Endothelial cell of umbilical vein (primary cell): ENCODE measurements at regions not wholly inside any gene's neighbourhood (a gene's known extent, or its start where the extent isn't known, plus 50 kb on each side); places are given as distances from the start of the nearest gene placed in this dataset.

Experiments used
- EZH2 ChIP-seq: IDR thresholded peaks from 2 replicates; pipeline ENCODE4 v1.6.1; 2012; ENCODE audit warnings: borderline replicate concordance, low read depth, mild to moderate bottlenecking, moderate library complexity, low read length, inconsistent platforms; ENCODE audit not compliant: severe bottlenecking
- FOS ChIP-seq: IDR thresholded peaks from 2 replicates; pipeline ENCODE4 v1.6.1; 2011; ENCODE audit warnings: mild to moderate bottlenecking, low read length, moderate library complexity, borderline replicate concordance; ENCODE audit not compliant: insufficient read depth
- GATA2 ChIP-seq: IDR thresholded peaks from 2 replicates; pipeline ENCODE4 v1.7.0; 2011; ENCODE audit warnings: low read depth, mild to moderate bottlenecking, moderate library complexity, mixed read lengths, low read length; ENCODE audit not compliant: insufficient read length, insufficient read depth
- JUN ChIP-seq: IDR thresholded peaks from 2 replicates; pipeline ENCODE4 v1.6.1; 2011; ENCODE audit warnings: borderline replicate concordance, low read depth; ENCODE audit not compliant: insufficient read length, insufficient read depth
- MYC ChIP-seq: IDR thresholded peaks from one replicate; pipeline ENCODE4 v1.6.1; 2011; ENCODE audit warnings: mild to moderate bottlenecking, low read depth, low read length
- POLR2A ChIP-seq: IDR thresholded peaks from 2 replicates; pipeline ENCODE4 v1.6.1; 2012; ENCODE audit warnings: low read depth, mild to moderate bottlenecking, control low read depth, low read length
- POLR2AphosphoS5 ChIP-seq: IDR thresholded peaks from 2 replicates; pipeline ENCODE4 v1.6.1; 2012; ENCODE audit warnings: low read depth, mild to moderate bottlenecking, control low read depth, low read length, moderate library complexity; ENCODE audit not compliant: insufficient read depth
- TF ChIP-seq, protein P1 (sequence below), 2 donors: IDR thresholded peaks; 1 replicate in 1 of 2; 2 replicates in 1 of 2; pipeline ENCODE4 v1.5.1; 2011; ENCODE audit warnings: low read length in 2 of 2, mild to moderate bottlenecking in 2 of 2, moderate library complexity in 2 of 2, control low read depth in 1 of 2, inconsistent platforms in 1 of 2, low read depth in 1 of 2; ENCODE audit not compliant: insufficient read depth in 1 of 2; ENCODE audit errors: extremely low read depth in 1 of 2
- TF ChIP-seq, protein P2 (sequence below): IDR thresholded peaks from 2 replicates; pipeline ENCODE4 v1.6.1; 2011; ENCODE audit not compliant: insufficient read depth, insufficient read length

DNA sequence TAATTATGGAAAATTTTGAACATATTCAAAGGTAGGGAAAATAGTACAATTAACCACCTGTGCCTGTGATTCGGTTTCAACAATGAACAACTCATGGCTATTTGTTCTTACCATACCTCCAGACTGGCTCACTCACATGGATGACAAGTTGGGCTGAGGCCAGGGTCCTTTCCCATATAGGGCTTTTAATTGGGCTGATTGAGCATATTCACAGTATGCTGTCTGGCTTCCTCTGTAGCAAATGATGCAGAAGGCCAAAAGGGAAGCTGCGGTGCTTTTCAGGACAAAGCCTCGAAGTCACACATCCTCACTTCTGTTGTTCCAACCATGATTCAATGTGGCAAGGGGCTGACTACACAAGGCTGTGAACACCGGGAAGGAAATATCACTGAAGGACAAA lies 297.5 kb upstream of the SLC16A7 start:
- TF ChIP-seq, protein P1, sequence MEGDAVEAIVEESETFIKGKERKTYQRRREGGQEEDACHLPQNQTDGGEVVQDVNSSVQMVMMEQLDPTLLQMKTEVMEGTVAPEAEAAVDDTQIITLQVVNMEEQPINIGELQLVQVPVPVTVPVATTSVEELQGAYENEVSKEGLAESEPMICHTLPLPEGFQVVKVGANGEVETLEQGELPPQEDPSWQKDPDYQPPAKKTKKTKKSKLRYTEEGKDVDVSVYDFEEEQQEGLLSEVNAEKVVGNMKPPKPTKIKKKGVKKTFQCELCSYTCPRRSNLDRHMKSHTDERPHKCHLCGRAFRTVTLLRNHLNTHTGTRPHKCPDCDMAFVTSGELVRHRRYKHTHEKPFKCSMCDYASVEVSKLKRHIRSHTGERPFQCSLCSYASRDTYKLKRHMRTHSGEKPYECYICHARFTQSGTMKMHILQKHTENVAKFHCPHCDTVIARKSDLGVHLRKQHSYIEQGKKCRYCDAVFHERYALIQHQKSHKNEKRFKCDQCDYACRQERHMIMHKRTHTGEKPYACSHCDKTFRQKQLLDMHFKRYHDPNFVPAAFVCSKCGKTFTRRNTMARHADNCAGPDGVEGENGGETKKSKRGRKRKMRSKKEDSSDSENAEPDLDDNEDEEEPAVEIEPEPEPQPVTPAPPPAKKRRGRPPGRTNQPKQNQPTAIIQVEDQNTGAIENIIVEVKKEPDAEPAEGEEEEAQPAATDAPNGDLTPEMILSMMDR (IDR thresholded peaks at IDR 0.05; ENCODE audit: extremely low read depth in 1 of 2, insufficient read depth in 1 of 2, low read depth in 1 of 2, low read length in 2 of 2): no peak
- no peak for TF ChIP-seq POLR2A
- TF ChIP-seq POLR2AphosphoS5: no peak
- TF ChIP-seq EZH2: no peak
- TF ChIP-seq JUN: no peak
- TF ChIP-seq MYC: no peak
- no peak for TF ChIP-seq GATA2
- TF ChIP-seq, protein P2, sequence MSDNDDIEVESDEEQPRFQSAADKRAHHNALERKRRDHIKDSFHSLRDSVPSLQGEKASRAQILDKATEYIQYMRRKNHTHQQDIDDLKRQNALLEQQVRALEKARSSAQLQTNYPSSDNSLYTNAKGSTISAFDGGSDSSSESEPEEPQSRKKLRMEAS: no peak
- no peak for TF ChIP-seq FOS
